PC-9 (cell line): ENCODE measurements at regions not wholly inside any gene's neighbourhood (a gene's known extent, or its start where the extent isn't known, plus 50 kb on each side); places are given as distances from the start of the nearest gene placed in this dataset.

ENCODE experiments used
- BruUV-seq: library from RNA; stranded (reverse); fragments of 400-500 nt; replicated peaks from 2 replicates; lab custom pipeline; 2021; lab: Mats Ljungman, UMichigan
- CTCF ChIA-PET: fragments of 300-600 bp; sonication (Branson Sonifier 250); formaldehyde crosslinking; loops from one replicate; lab custom pipeline; 2022; ENCODE audit warnings: antibody characterized with exemption; lab: Charles Lee
- POLR2A ChIA-PET: fragments of 300-600 bp; sonication (Branson Sonifier 250); formaldehyde crosslinking; loops from one replicate; lab custom pipeline; 2022; ENCODE audit warnings: antibody characterized with exemption; ENCODE audit not compliant: unreplicated experiment; lab: Charles Lee
- DNase-seq, 2 experiments: peaks; one replicate each; pipeline versions ENCODE4 v3.0.0 to v3.0.0-alpha.2; 2015 to 2022; ENCODE audit warnings: mixed read lengths in 1 of 2
- H2AFZ ChIP-seq: fragments of 200-600 bp; sonication (generic); 2 replicates; pipeline ENCODE4 v1.8.1; 2017; ENCODE audit warnings: antibody characterized with exemption
- H3F3A ChIP-seq: fragments of 200-600 bp; sonication (generic); 2 replicates; pipeline ENCODE4 v1.8.1; 2017; ENCODE audit warnings: antibody characterized with exemption, mild to moderate bottlenecking, low read depth; ENCODE audit not compliant: insufficient read depth
- H3K27ac ChIP-seq: fragments of 200-600 bp; sonication (generic); 2 replicates; pipeline ENCODE4 v1.6.1; 2016; ENCODE audit warnings: mixed run types
- H3K27me3 ChIP-seq: fragments of 200-600 bp; sonication (generic); 2 replicates; pipeline ENCODE4 v1.6.1; 2016; ENCODE audit warnings: low read depth, mixed run types; ENCODE audit not compliant: insufficient read depth
- H3K36me3 ChIP-seq: fragments of 200-600 bp; sonication (generic); 2 replicates; pipeline ENCODE4 v1.6.1; 2016; ENCODE audit warnings: low read depth, mixed run types
- H3K4me1 ChIP-seq: fragments of 200-600 bp; sonication (generic); replicated peaks from 2 replicates; pipeline ENCODE4 v1.6.1; 2016; ENCODE audit warnings: mixed run types; ENCODE audit not compliant: insufficient read depth
- H3K4me2 ChIP-seq: fragments of 200-600 bp; sonication (generic); 2 replicates; pipeline ENCODE4 v1.6.1; 2017; ENCODE audit warnings: mixed run types
- H3K4me3 ChIP-seq: fragments of 200-600 bp; sonication (generic); 2 replicates; pipeline ENCODE4 v1.6.1; 2016; ENCODE audit warnings: mixed run types
- H3K79me2 ChIP-seq: fragments of 200-600 bp; sonication (generic); 2 replicates; pipeline ENCODE4 v1.6.1; 2017; ENCODE audit warnings: low read depth, mixed run types
- H3K9me2 ChIP-seq: fragments of 200-600 bp; sonication (generic); 2 replicates; pipeline ENCODE4 v1.8.1; 2017; ENCODE audit warnings: mild to moderate bottlenecking; ENCODE audit not compliant: insufficient read depth
- H3K9me3 ChIP-seq: fragments of 200-600 bp; sonication (generic); 2 replicates; pipeline ENCODE4 v1.8.1; 2016; ENCODE audit warnings: low read depth; ENCODE audit not compliant: insufficient read depth
- H4K20me1 ChIP-seq: fragments of 200-600 bp; sonication (generic); 2 replicates; pipeline ENCODE4 v1.8.1; 2017; ENCODE audit not compliant: insufficient read depth
- CTCF ChIP-seq: fragments of 200-600 bp; sonication (generic); conservative IDR thresholded peaks from 2 replicates; pipeline ENCODE4 v1.6.1; 2017; ENCODE audit warnings: mixed run types, antibody characterized with exemption, mild to moderate bottlenecking, moderate library complexity
- EZH2 ChIP-seq: fragments of 200-600 bp; sonication (generic); IDR thresholded peaks from 2 replicates; pipeline ENCODE4 v1.8.0; 2017; ENCODE audit warnings: antibody characterized with exemption, low read depth
- intact Hi-C: fragments of 100-400 bp; cut with micrococcal nuclease; formaldehyde crosslinking; loops from one replicate; pipeline ENCODE4 v1.10.0; 2022; ENCODE audit not compliant: unreplicated experiment

GRCh38 chr22:49601614-49602321 is 225.9 kb downstream of the BRD1 start:
- Histone ChIP-seq H3K4me2 (no peak overlapping the region), H3K27me3 (peaks cover 84% of the 10 kb centered on the region), H3K4me1 (no peaks in the 10 kb centered on the region), H2AFZ (no peak overlapping the region), H3K27ac (no peak overlapping the region), H4K20me1 (peaks cover 3% of the 10 kb centered on the region; the same call in 1 of the 2 replicates), H3K79me2 (no peaks in the 10 kb centered on the region), H3K9me3 (peaks cover 6% of the 10 kb centered on the region), H3K4me3 (no peak overlapping the region), H3K9me2 (no peaks in the 10 kb centered on the region), H3F3A (no peaks in the 10 kb centered on the region), H3K36me3 (no peaks in the 10 kb centered on the region)
- ChIA-PET POLR2A (interaction anchor here (0.7 kb wide), 1 partner anchor 10 kb away, joined by 14 read pairs; no protein-coding TSS in a partner anchor), CTCF (no interaction called here)
- intact Hi-C loops, result loop anchor here (5.0 kb wide), 1 partner anchor 169 kb away; no protein-coding TSS in a partner anchor
- no peak for DNase-seq
- TF ChIP-seq CTCF, result no peak
- TF ChIP-seq EZH2, result no peak
- BruUV-seq, result no TSS peak

GRCh38 chr22:49600891-49601431 is 226.7 kb downstream of the BRD1 start:
- Histone ChIP-seq H3K27me3 (peaks cover 76% of the 10 kb centered on the region), H2AFZ (no peak overlapping the region), H3K9me2 (no peaks in the 10 kb centered on the region), H3K9me3 (peaks cover 6% of the 10 kb centered on the region), H3F3A (no peaks in the 10 kb centered on the region), H3K27ac (no peak overlapping the region), H3K4me1 (no peaks in the 10 kb centered on the region), H3K4me2 (no peak overlapping the region), H3K4me3 (no peak overlapping the region), H3K79me2 (no peaks in the 10 kb centered on the region), H4K20me1 (peaks cover 3% of the 10 kb centered on the region; the same call in 1 of the 2 replicates), H3K36me3 (no peaks in the 10 kb centered on the region)
- CTCF ChIA-PET, result no interaction called here
- TF ChIP-seq CTCF (no peak), EZH2 (no peak)
- no TSS peak for BruUV-seq
- POLR2A ChIA-PET, result no interaction called here
- intact Hi-C loops, result loop anchor here (5.0 kb wide), 1 partner anchor 169 kb away; no protein-coding TSS in a partner anchor
- DNase-seq, result no peak

GRCh38 chr22:49600468-49600867 is 227.2 kb downstream of the BRD1 start:
- Histone ChIP-seq H2AFZ (no peak overlapping the region), H3F3A (no peaks in the 10 kb centered on the region), H4K20me1 (peaks cover 3% of the 10 kb centered on the region; the same call in 1 of the 2 replicates), H3K9me3 (peaks cover 6% of the 10 kb centered on the region), H3K36me3 (no peaks in the 10 kb centered on the region), H3K4me1 (no peaks in the 10 kb centered on the region), H3K4me3 (no peak overlapping the region), H3K27me3 (peaks cover 73% of the 10 kb centered on the region), H3K27ac (no peak overlapping the region), H3K79me2 (no peaks in the 10 kb centered on the region), H3K4me2 (no peak overlapping the region), H3K9me2 (no peaks in the 10 kb centered on the region)
- POLR2A ChIA-PET, result no interaction called here
- CTCF ChIA-PET, result no interaction called here
- BruUV-seq, result no TSS peak
- TF ChIP-seq EZH2, result no peak
- no peak for TF ChIP-seq CTCF
- intact Hi-C loops, result loop anchor here (5.0 kb wide), 1 partner anchor 168 kb away; no protein-coding TSS in a partner anchor
- DNase-seq, result no peak
